HepG2 (cell line): ENCODE measurements at regions not wholly inside any gene's neighbourhood (a gene's known extent, or its start where the extent isn't known, plus 50 kb on each side); places are given as distances from the start of the nearest gene placed in this dataset.

ENCODE experiments used
- ATAC-seq: fragments of 200-7000 bp; cut with Tn5 transposase; 3 replicates; pipeline ENCODE4 v1.9.1; 2020; ENCODE audit warnings: mild to moderate bottlenecking, moderate library complexity
- BruUV-seq: library from RNA; stranded (reverse); fragments of 400-500 nt; replicated peaks from 2 replicates; lab custom pipeline; 2021; lab: Mats Ljungman, UMichigan
- CTCF ChIA-PET: fragments of 300-600 bp; formaldehyde crosslinking; extraction: SDS; loops from one replicate; lab custom pipeline; 2021; ENCODE audit warnings: low total read pairs, inconsistent platforms, low intra/inter-chr PET ratio; lab: Yijun Ruan, JAX
- POLR2A ChIA-PET: fragments of 350-600 bp; sonication (Branson Sonifier 250); formaldehyde crosslinking; loops from one replicate; lab custom pipeline; 2020; ENCODE audit warnings: antibody characterized with exemption, inconsistent platforms; lab: Yijun Ruan, JAX
- DNase-seq: peaks from one replicate; pipeline ENCODE4 v3.0.0-alpha.2; 2015; ENCODE audit warnings: low spot score
- FAIRE-seq: peaks from 3 replicates; lab custom pipeline; 2011; peaks lifted over from hg19 to GRCh38; lab: Jason Lieb, UNC
- H2AFZ ChIP-seq: one replicate; pipeline ENCODE4 v1.6.1; 2011; ENCODE audit warnings: low read length, inconsistent platforms
- H3K27ac ChIP-seq: fragments of 300-600 bp; 3 replicates; pipeline ENCODE4 v1.8.0; 2011; ENCODE audit warnings: mixed run types, mild to moderate bottlenecking, mixed read lengths, low read length, inconsistent platforms; ENCODE audit not compliant: insufficient read depth; ENCODE audit errors: extremely low read length
- H3K27me3 ChIP-seq, 2 experiments: fragments of 200-600 bp in 1 of 2; 2 replicates in 1 of 2; 3 replicates in 1 of 2; pipeline versions ENCODE4 v1.6.0 to v1.8.0; 2011; ENCODE audit warnings: low read length in 2 of 2, mild to moderate bottlenecking in 2 of 2, moderate library complexity in 2 of 2, inconsistent platforms in 1 of 2; ENCODE audit not compliant: insufficient read depth in 2 of 2, control insufficient read depth in 1 of 2
- H3K36me3 ChIP-seq, 2 experiments: fragments of 200-600 bp in 1 of 2; replicated peaks in 1 of 2; 2 replicates in 1 of 2; 3 replicates in 1 of 2; pipeline versions ENCODE4 v1.5.1 to v1.8.0; 2011; ENCODE audit warnings: low read length in 2 of 2, inconsistent platforms in 1 of 2; ENCODE audit not compliant: insufficient read depth in 2 of 2, control insufficient read depth in 1 of 2
- H3K4me1 ChIP-seq: 2 replicates; pipeline ENCODE4 v1.5.1; 2012; ENCODE audit warnings: low read length, inconsistent platforms; ENCODE audit not compliant: insufficient read depth
- H3K4me2 ChIP-seq: 2 replicates; pipeline ENCODE4 v1.6.0; 2011; ENCODE audit warnings: low read depth, low read length, inconsistent platforms
- H3K4me3 ChIP-seq, 3 experiments: fragments of 200-600 bp in 1 of 3; sonication (generic), shearing (Covaris generic) in 1 of 3; replicated peaks in 1 of 3; 2 replicates each; pipeline ENCODE4 v1.5.1; 2011 to 2016; ENCODE audit warnings: low read length in 3 of 3, inconsistent platforms in 2 of 3, low read depth in 2 of 3, mild to moderate bottlenecking in 2 of 3, control low read depth in 1 of 3, mixed read lengths in 1 of 3; ENCODE audit not compliant: insufficient read depth in 1 of 3
- H3K79me2 ChIP-seq: one replicate; pipeline ENCODE4 v1.6.1; 2011; ENCODE audit warnings: low read length, inconsistent platforms; ENCODE audit not compliant: insufficient read depth
- H3K9ac ChIP-seq: 2 replicates; pipeline ENCODE4 v1.6.0; 2011; ENCODE audit warnings: mild to moderate bottlenecking, low read depth, low read length, inconsistent platforms; ENCODE audit not compliant: insufficient read depth
- H3K9me3 ChIP-seq: 2 replicates; pipeline ENCODE4 v1.5.1; 2012; ENCODE audit warnings: mild to moderate bottlenecking, low read length
- H4K20me1 ChIP-seq: 2 replicates; pipeline ENCODE4 v1.6.0; 2011; ENCODE audit warnings: inconsistent platforms, mild to moderate bottlenecking, low read length, moderate library complexity; ENCODE audit not compliant: insufficient read depth
- CENPBD1 ChIP-seq: sonication (generic); formaldehyde crosslinking; IDR thresholded peaks from 2 replicates; pipeline ENCODE4 v1.8.0; 2022; ENCODE audit warnings: missing genetic modification reagents, low read depth, mild to moderate bottlenecking, borderline replicate concordance
- HMGXB4 ChIP-seq, 2 experiments: sonication (generic) in 1 of 2; formaldehyde crosslinking in 1 of 2; IDR thresholded peaks; 2 replicates each; pipeline versions ENCODE4 v1.4.0 to v1.6.1; 2018 to 2020; ENCODE audit warnings: missing genetic modification reagents in 2 of 2, borderline replicate concordance in 1 of 2, low read depth in 1 of 2, mild to moderate bottlenecking in 1 of 2, missing biosample characterization in 1 of 2
- MAFF ChIP-seq: IDR thresholded peaks from 2 replicates; pipeline ENCODE4 v1.6.1; 2011; ENCODE audit warnings: low read depth, low read length, improper control_type of control experiment
- MAFK ChIP-seq, 2 experiments: IDR thresholded peaks in 1 of 2; conservative IDR thresholded peaks in 1 of 2; 2 replicates each; pipeline ENCODE4 v1.6.1; 2011; ENCODE audit warnings: improper control_type of control experiment in 2 of 2, low read length in 2 of 2
- NFRKB ChIP-seq: fragments of 450-650 bp; IDR thresholded peaks from 2 replicates; pipeline ENCODE4 v1.6.1; 2017
- PHB2 ChIP-seq: fragments of 450-650 bp; IDR thresholded peaks from 2 replicates; pipeline ENCODE4 v1.6.1; 2018; ENCODE audit not compliant: partially characterized antibody
- PHF8 ChIP-seq: sonication (generic); formaldehyde crosslinking; IDR thresholded peaks from 2 replicates; pipeline ENCODE4 v1.5.0; 2020; ENCODE audit warnings: missing genetic modification reagents
- TIGD3 ChIP-seq: sonication (generic); formaldehyde crosslinking; IDR thresholded peaks from 2 replicates; pipeline ENCODE4 v1.5.1; 2020; ENCODE audit warnings: mild to moderate bottlenecking, missing genetic modification reagents, borderline replicate concordance
- YEATS4 ChIP-seq: sonication (generic); formaldehyde crosslinking; IDR thresholded peaks from 2 replicates; pipeline ENCODE4 v1.4.0; 2020; ENCODE audit warnings: missing genetic modification reagents, borderline replicate concordance
- ZNF780A ChIP-seq: sonication (generic); formaldehyde crosslinking; IDR thresholded peaks from 2 replicates; pipeline ENCODE4 v1.8.0; 2022; ENCODE audit warnings: mild to moderate bottlenecking, missing genetic modification reagents, moderate library complexity
- WGBS: methylation state at CpG from one replicate; pipeline ENCODE4 v1.1.6; 2017; ENCODE audit warnings: low lambda C conversion rate; 5-methylcytosine and 5-hydroxymethylcytosine counted together
- in situ Hi-C: cut with HindIII; loops from 2 replicates; pipeline ENCODE4 v1.10.0; 2017; ENCODE audit warnings: low pct_unique_long_range_greater_than_20kb; ENCODE audit not compliant: extremely low pct_ligation_motif_present
- intact Hi-C: fragments of 100-400 bp; cut with micrococcal nuclease; formaldehyde crosslinking; loops from one replicate; pipeline ENCODE4 v1.10.0; 2022; ENCODE audit not compliant: unreplicated experiment

DNA sequence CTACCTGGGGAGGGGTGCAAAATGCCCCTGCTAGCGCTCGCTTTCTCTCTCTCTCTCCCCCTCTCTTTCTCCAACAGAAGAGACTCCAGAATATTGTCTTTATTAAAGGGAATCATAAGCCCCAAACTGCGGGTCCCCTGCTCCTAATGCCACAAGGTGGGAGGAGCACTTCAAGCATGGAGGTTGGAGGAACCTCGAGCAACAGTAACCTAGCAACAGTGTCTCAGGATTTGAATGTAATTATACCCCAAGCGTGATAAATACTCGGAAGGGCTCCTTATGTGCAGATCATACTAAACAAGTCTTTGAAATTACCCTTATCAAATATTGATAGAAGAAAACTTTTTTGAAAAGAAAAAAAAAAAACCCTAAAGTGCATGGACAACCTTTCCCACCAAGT lies 582.2 kb upstream of the PPP2R3A start (continued):
- TF ChIP-seq ZNF780A = no peak
- TF ChIP-seq HMGXB4 (CRISPR knock-in tag; IDR thresholded peaks at IDR 0.05; ENCODE audit: borderline replicate concordance in 1 of 2, low read depth in 1 of 2) = no peak
- TF ChIP-seq TIGD3 (CRISPR knock-in tag) = no peak
- no peak for TF ChIP-seq PHB2
- TF ChIP-seq NFRKB = no peak
- no peak for TF ChIP-seq CENPBD1 (CRISPR knock-in tag)
- TF ChIP-seq PHF8 (CRISPR knock-in tag) = no peak

- Histone ChIP-seq H3K9ac (no peak overlapping the region), H2AFZ (no peak overlapping the region), H4K20me1 (no peaks in the 10 kb centered on the region), H3K36me3 (no peaks in the 10 kb centered on the region), H3K27ac (no peak overlapping the region), H3K4me1 (no peaks in the 10 kb centered on the region), H3K4me3 (no peak overlapping the region), H3K79me2 (no peaks in the 10 kb centered on the region), H3K4me2 (no peak overlapping the region), H3K9me3 (peaks cover 15% of the 10 kb centered on the region), H3K27me3 (no peaks in the 10 kb centered on the region; a peak in 1 of 5 replicates)
- DNase-seq = no peak
- ATAC-seq = no peak
- peak; percentile 20 to 66; a peak in 2 of 4 replicates for TF ChIP-seq MAFK (conservative IDR thresholded peaks at IDR 0.05 in 1 of 2, IDR thresholded peaks at IDR 0.05 in 1 of 2; ENCODE audit: low read length in 2 of 2)
- TF ChIP-seq YEATS4 (CRISPR knock-in tag) = no peak
- TF ChIP-seq MAFF = 0 out of 2 replicates have a peak, but pooled peaks have one; percentile 11
- intact Hi-C loops (no loop called here), in situ Hi-C loops (no loop called here)
- 1% methylated on average over 4 of the region's 4 CpGs for WGBS
- BruUV-seq = no TSS peak
- ChIA-PET CTCF (no interaction called here), POLR2A (no interaction called here)
- FAIRE-seq = no peak
These were observed 573.4 kb upstream of the PPP2R3A start for GRCh38 chr3:135392151-135392550.
